ENCODE measurements at regions not wholly inside any gene's neighbourhood (a gene's known extent, or its start where the extent isn't known, plus 50 kb on each side); places are given as distances from the start of the nearest gene placed in this dataset.

GRCh38 chr9:17004500-17004899 lies 130.3 kb upstream of the CNTLN start:
- Histone ChIP-seq H3K36me3 (no peaks in the 10 kb centered on the region), H3K27ac (peak overlapping the region in 1 of 2 donors; percentile 13), H3K9me3 (no peaks in the 10 kb centered on the region), H3K4me3 (no peak overlapping the region), H3K4me1 (ENCODE audit: insufficient read depth) (peaks cover 1% of the 10 kb centered on the region), H3K27me3 (no peaks in the 10 kb centered on the region)
- intact Hi-C loops (cut with DNase I), result no loop called here
- TF ChIP-seq EP300 (IDR thresholded peaks at IDR 0.05) (no peak), POLR2A (IDR thresholded peaks at IDR 0.05) (no peak)
- TF ChIP-seq, protein P1, sequence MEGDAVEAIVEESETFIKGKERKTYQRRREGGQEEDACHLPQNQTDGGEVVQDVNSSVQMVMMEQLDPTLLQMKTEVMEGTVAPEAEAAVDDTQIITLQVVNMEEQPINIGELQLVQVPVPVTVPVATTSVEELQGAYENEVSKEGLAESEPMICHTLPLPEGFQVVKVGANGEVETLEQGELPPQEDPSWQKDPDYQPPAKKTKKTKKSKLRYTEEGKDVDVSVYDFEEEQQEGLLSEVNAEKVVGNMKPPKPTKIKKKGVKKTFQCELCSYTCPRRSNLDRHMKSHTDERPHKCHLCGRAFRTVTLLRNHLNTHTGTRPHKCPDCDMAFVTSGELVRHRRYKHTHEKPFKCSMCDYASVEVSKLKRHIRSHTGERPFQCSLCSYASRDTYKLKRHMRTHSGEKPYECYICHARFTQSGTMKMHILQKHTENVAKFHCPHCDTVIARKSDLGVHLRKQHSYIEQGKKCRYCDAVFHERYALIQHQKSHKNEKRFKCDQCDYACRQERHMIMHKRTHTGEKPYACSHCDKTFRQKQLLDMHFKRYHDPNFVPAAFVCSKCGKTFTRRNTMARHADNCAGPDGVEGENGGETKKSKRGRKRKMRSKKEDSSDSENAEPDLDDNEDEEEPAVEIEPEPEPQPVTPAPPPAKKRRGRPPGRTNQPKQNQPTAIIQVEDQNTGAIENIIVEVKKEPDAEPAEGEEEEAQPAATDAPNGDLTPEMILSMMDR (IDR thresholded peaks at IDR 0.05), result no peak
- DNase-seq, result no peak
- WGBS, 3 donors, result 27 to 39% (median 36%) methylated on average over 5 of the region's 5 CpGs

GRCh38 chr9:17003576-17004240 lies 131.1 kb upstream of the CNTLN start:
- Histone ChIP-seq H3K27me3 (no peaks in the 10 kb centered on the region), H3K4me1 (ENCODE audit: insufficient read depth) (peaks cover 1% of the 10 kb centered on the region), H3K9me3 (no peaks in the 10 kb centered on the region), H3K27ac (no peak overlapping the region), H3K36me3 (no peaks in the 10 kb centered on the region), H3K4me3 (no peak overlapping the region)
- WGBS, 3 donors, result 81 to 96% (median 94%) methylated on average over 1 of the region's 1 CpG
- no peak for TF ChIP-seq POLR2A (IDR thresholded peaks at IDR 0.05)
- TF ChIP-seq, protein P1 (IDR thresholded peaks at IDR 0.05), result no peak
- intact Hi-C loops (cut with DNase I), result no loop called here
- no peak for DNase-seq

DNA sequence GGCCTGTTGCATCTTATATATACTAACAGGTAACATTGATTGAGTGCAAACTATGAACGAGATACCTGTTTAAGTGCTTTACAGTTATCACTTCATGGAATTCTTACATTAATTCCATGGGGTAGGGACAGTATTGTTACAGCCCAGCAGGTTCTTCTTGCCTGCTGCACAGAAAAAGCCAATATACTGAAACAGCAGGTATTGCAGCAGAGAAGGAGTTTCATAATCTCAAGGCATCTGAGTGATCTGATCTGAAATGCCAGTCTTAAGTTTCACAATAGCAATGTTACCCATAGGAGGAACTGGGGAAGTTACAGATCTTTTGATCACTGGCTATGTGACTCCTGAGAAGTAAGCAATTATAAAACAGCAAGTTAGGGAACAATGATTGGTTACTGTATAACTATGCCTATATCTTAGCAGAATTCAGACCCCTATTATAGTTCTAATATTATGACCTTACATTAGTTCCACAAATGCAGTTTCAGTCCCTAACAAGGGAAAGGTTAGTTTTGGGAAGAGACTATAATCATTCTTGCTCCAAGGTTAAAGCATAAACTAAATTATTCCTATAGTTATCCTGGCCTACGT lies 126.5 kb upstream of the BNC2 start:
- Histone ChIP-seq H3K27me3 (no peaks in the 10 kb centered on the region), H3K4me1 (ENCODE audit: insufficient read depth) (no peaks in the 10 kb centered on the region), H3K4me3 (no peak overlapping the region), H3K27ac (no peak overlapping the region), H3K9me3 (no peaks in the 10 kb centered on the region), H3K36me3 (no peaks in the 10 kb centered on the region)
- 89 to 96% (median 95%) methylated on average over 2 of the region's 2 CpGs for WGBS, 3 donors
- DNase-seq, result no peak
- TF ChIP-seq, protein P1 (IDR thresholded peaks at IDR 0.05), result no peak
- TF ChIP-seq EP300 (IDR thresholded peaks at IDR 0.05) (no peak), POLR2A (IDR thresholded peaks at IDR 0.05) (no peak)
- intact Hi-C loops (cut with DNase I), result no loop called here

DNA sequence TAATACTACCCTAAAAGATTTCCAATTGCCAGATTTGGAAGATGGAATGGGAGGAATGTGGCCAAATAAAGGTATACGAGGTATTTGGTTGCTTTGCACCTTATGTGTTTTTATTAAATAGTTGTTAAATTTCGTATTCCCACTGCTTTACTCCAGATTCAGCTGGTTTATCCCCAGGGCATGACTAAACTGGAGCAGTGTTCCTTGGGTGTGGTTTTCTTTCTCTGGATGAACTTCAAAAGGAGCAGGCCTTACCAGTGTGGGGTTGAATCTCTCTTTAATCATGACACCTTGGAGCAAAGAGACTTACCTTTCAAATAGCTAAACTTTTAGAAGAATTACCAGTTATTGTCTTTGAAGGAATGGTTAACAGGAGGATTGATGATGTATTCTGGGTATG lies 121.7 kb upstream of the BNC2 start:
- Histone ChIP-seq H3K27ac (no peak overlapping the region), H3K4me1 (ENCODE audit: insufficient read depth) (no peaks in the 10 kb centered on the region), H3K27me3 (no peaks in the 10 kb centered on the region), H3K36me3 (no peaks in the 10 kb centered on the region), H3K9me3 (no peaks in the 10 kb centered on the region), H3K4me3 (no peak overlapping the region)
- intact Hi-C loops (cut with DNase I), result no loop called here
- WGBS, 3 donors, result 46 to 55% (median 49%) methylated on average over 2 of the region's 2 CpGs
- no peak for DNase-seq
- TF ChIP-seq EP300 (IDR thresholded peaks at IDR 0.05) (no peak), POLR2A (IDR thresholded peaks at IDR 0.05) (no peak)
- TF ChIP-seq, protein P1 (IDR thresholded peaks at IDR 0.05), result no peak
